ENCODE measurements at regions not wholly inside any gene's neighbourhood (a gene's known extent, or its start where the extent isn't known, plus 50 kb on each side); places are given as distances from the start of the nearest gene placed in this dataset.
"Not testable (repeated sequence)": the region's sequence is repeated elsewhere in the genome, so short reads cannot be mapped to it uniquely, and the experiment has no call there.

DNA sequence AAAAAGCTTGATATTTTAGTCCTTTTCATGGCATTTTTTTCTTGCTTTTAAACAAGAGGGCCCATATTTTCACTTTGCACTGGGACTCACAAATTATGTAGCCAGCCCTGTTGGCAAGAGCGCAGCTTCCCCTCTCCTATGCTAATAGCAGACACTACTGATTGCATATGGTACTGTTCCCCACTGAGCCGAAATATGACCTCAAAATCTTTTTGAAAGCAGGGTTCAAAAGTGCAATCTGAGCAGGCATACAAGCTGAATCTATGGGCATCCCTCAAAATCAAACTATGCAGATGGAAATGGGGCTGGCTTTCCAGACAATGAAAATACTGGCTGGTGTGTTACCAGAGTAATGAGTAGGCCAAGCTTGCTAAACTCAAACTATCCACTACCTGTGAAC lies 225.2 kb upstream of the SETMAR start:
- DNase-seq, result peak in 1 of 2 experiments; percentile 11

DNA sequence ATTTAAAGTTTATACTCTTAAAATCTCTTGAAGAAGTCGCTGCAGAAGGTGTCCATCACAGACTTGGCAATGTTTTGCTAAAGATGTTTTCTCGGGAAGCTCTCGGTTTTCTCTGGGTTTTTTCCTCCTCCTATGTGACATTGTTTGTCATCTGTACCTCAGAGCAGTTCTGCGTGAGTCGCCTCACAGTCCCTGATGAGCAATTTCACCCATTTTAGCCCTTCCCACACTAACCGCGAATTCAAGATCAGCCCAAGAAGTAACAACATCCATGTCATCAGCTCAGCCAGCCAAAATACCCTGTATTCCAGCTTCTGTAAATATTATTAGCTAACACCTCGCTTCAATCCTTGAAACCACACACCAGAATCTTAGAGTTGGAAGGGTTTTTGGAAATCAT lies 224.3 kb upstream of the SETMAR start:
- DNase-seq, result no peak

DNA sequence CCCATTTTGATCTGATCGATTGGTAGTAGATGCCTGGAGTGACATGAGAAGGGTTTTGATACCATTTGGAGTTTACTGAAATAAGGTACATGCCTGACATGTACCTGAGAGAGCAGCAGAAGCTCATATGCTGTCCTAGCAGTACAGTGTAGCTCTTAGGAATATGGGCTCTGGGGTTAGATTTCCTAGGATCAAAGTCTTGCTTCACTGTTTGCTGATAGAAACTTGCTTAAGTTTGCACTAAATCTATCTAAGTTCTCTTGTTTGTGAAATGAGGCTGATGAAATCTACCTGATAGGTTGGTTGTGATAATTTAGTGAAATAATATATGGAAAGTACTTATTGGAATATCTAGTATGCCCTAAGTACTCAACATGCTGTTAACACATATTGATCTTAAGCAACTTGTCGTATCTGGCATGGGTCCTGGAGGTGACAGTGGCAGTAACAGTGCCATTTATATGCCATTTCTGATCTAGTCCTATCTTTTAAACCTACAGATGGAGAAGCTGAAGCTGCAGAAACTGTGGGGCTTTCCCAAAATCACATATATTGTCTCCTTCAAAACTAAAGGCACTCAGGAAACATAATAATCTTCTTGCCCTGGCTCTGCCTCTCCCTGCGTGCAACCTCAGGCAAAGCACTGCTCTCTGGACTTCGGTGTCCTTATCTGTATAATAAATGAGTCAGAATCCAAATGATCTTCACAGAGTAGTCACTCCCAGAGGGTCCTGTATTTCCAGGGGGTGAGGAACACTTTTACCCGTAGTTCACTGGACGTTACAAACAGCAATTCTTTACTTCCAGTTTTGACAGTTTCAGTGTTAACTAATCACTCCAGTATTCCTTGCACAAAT lies 223.6 kb upstream of the SETMAR start:
- no peak for DNase-seq

GRCh38 chr3:4083225-4084015 lies 219.7 kb upstream of the SETMAR start:
- peak; percentile 80 to 85 for DNase-seq

GRCh38 chr3:4084271-4084670 lies 218.9 kb upstream of the SETMAR start:
- DNase-seq, result no peak

DNA sequence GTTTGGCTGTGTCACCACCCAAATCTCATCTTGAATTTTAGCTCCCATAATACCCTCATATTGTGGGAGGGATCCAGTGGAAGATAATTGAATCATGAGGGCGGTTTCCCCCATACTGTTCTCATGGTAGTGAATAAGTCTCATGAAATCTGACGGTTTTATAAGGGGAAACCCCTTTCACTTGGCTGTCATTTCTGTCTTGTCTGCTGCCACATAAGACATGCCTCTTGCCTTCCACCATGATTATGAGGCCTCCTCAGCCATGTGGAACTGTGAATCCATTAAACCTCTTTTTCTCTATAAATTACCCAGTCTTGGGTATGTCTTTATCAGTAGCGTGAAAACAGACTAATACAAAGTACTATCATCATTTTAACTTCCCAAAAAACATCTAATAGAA lies 216.5 kb upstream of the SETMAR start:
- DNase-seq, result not testable (repeated sequence)

DNA sequence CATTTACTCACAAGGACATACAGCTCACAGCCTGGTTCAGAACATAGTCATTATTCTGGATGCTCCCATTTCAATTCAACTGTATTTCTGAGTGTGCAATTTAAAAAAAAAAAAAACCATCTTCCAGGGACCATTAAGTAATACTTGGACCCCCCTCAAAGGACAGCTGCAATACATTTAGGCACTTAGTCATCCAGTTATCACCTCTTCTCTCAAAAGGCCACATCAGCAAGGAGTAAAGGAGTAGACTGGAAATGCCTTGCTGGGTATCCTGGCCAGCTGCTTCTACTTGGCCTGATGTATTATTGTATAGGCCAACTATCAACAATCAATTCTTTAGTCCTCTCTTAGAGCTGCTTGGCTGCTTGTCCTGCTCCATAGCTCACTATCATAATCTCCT lies 211.4 kb upstream of the SETMAR start:
- DNase-seq, result no peak

- no peak for DNase-seq
These were observed 205.4 kb upstream of the SETMAR start for GRCh38 chr3:4097801-4098200.

DNA sequence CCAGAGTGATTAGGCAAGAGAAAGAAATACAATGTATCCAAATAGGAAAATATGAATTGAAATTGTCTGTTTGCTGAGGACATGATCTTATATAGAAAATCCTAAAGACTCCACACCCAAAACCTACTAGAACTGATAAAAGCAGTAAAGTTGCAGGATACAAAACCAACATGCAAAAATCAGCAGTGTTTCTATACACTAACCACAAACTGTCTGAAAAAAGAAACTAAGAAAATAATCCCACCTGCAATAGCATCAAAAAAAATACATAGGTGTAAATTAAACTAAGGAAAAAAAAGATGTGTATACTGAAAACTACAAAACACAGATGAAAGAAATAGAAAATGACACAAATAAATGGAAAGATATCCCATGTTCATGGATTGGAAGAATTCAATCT lies 203.6 kb upstream of the SETMAR start:
- no peak for DNase-seq

GRCh38 chr3:4107430-4107829 lies 195.7 kb upstream of the SETMAR start:
- DNase-seq, result peak in 1 of 2 experiments; percentile 10

- no peak for DNase-seq
These were observed 189.2 kb upstream of the SETMAR start for GRCh38 chr3:4113811-4114522.

DNA sequence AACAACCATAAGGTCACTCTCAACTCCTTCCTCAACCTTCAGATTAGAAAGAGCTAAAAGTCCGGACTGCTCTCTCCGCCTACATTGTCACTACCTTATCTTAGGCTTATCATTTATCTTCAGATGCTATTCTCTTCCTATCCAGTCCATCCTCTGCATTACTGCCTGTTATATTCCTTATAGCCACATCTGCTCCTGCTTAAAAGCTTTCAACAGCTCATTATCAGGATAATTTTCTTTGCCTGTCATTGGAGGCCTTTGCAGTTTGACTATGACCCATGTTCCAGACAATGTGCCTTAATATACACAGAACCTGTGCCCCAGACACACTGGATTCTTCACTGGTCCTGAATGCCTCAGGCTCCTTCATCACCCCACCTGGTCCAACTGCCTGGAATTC lies 184.1 kb upstream of the SETMAR start:
- peak in 1 of 2 experiments; percentile 0 for DNase-seq

- no peak for DNase-seq
These were observed 177.6 kb upstream of the SETMAR start for GRCh38 chr3:4125576-4125975.

- DNase-seq, result no peak
These were observed 164.9 kb upstream of the SETMAR start for GRCh38 chr3:4138150-4138785.

GRCh38 chr3:4138786-4139431 lies 164.3 kb upstream of the SETMAR start:
- no peak for DNase-seq

DNA sequence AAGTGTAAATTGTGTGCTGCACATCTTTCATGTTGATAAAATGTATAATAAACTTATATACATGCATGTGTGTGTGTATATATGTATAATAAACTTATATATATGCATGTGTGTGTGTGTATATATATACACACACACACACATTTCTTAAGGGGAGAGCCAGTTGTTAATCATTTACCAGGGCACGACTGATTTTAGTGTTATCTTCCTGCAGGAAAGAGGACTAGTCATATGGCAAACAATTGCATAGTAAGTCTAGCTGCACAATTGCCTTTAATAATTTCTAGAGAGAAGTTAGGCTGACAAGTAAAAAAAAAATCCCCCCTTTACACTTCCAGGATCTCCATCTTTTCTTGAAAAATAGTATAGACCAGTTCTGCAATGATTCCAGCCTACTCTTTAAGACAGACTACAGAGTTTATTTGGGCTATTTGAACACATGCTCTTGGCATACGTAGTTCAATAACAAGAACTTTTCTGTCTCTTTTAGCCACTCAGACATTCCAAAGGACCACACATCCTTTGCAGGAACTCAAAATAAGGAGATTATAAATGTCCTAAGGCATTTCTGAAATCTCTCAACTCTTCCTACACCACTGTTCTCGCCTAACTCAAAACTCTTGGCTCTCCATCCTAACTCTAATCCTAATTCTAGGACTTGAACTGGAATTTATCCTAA lies 163.6 kb upstream of the SETMAR start:
- DNase-seq, result no peak

GRCh38 chr3:4140921-4141320 lies 162.2 kb upstream of the SETMAR start:
- no peak for DNase-seq

GRCh38 chr3:4147556-4148118 lies 155.5 kb upstream of the SETMAR start:
- no peak for DNase-seq

DNA sequence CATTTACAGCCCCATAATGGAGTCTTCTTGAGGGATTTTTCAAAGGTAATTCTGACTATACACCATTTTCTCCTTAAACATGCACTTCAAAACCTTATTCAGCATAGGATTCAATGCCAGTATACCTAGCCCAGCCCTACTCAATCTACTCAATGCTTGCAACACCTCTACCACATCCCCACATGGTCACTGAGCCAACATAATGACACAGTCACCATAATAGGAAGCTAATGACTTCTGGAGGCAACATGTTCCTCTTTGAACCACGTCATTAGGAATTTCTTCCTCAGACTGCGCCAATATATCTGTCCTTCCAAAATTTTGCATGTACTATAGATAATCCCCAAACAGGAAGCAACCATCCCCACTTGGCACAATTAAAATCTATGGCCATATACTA lies 153.9 kb upstream of the SETMAR start:
- no peak for DNase-seq

DNA sequence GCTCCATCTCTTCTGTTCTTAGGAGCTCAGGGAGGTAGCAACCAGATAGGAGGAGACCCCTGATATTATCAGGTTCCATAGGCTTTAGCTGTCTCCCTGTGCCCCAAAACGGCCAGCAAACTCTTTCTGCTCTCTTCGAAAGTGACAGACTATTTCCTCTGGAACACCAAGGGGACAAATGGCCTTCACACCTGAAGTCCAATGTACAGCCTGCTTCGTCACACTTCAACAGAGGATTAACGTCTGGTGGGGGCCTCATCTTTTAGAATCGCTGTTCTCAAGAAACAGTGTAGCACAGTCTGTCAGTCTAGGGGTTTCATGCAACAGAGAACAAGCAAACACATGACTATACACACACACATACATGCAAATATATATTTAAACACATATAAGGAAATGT lies 152.4 kb upstream of the SETMAR start:
- DNase-seq, result no peak

DNA sequence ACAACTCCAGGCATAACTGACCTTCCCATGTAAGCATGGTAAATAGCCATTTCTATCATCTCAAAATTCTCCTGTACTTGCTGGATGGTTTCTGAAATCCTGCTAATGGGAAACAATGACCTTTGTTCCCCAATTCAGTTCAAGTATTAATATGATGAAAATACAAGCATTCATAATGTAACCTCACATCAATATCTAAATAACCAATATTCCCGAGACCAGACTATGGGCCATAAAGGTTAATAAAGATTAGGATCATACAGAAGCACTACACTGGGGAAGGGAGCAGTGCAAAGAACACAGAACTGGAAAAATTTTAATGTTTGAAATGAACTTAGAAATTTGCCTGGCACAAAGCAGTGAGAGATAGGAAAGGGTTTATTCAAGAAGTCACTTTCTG lies 151.3 kb upstream of the SETMAR start:
- no peak for DNase-seq

DNA sequence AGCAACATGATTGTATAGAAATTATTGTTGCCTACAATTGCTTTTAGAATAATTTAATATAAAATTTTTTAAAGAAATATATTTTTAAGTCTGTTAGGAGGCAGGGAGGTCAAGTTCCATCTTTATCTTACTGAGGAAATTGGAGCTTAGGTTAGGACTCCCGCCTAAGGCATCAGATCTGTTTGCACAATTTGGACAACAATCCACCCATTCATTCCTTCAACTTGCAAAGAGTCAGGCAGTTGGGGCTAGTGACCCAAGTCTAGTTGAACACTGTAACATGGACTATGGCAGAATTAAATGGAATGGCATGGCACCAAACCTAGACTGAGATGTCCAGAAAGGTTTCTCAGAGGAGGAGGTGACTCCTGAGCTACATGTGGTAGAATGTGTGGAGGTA lies 149.4 kb upstream of the SETMAR start:
- DNase-seq, result no peak

Data from NCI-H524 (cell line).